ENCODE measurements at regions not wholly inside any gene's neighbourhood (a gene's known extent, or its start where the extent isn't known, plus 50 kb on each side); places are given as distances from the start of the nearest gene placed in this dataset.
A peak's percentile ranks its signal among the peaks of the same experiment; 100 is the strongest.
"Not testable (repeated sequence)": the region's sequence is repeated elsewhere in the genome, so short reads cannot be mapped to it uniquely, and the experiment has no call there.

DNA sequence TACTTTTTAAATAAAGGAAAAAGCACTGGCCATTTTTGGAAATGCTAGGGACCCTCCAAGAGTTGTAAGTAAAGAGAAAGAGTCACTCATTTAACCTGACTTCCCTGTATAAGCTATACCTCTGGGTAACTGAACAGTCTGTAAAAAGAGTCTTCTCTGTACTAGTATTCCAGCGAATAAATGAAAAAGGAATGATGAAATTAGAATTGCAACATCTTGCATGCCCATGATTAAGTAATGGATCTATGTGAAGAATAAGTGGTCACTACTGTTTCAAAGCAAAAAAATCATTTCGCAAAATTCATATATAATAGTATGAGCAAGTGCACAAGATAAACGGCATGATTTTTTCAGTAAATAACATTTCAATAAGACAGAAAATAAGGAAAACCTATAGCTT lies 116.8 kb downstream of the ZFAND4 start:
- Histone ChIP-seq H3K27me3 (ENCODE audit: control insufficient read depth in 4 of 4, insufficient read depth in 4 of 4, low read length in 3 of 4) (no peaks in the 10 kb centered on the region), H3K27ac (ENCODE audit: low read depth in 1 of 2, low read length in 2 of 2) (no peak overlapping the region), H3K9ac (ENCODE audit: low read depth in 1 of 2, low read length in 2 of 2) (no peak overlapping the region), H3K4me3 (ENCODE audit: low read depth in 1 of 3, low read length in 3 of 3) (no peak overlapping the region), H3K4me1 (ENCODE audit: control insufficient read depth in 4 of 4, insufficient read depth in 4 of 4, low read length in 3 of 4) (peaks cover 0 to 19% (median 8%) of the 10 kb centered on the region in 4 donors), H3K9me3 (ENCODE audit: control insufficient read depth in 4 of 4, low read length in 3 of 4) (no peaks in the 10 kb centered on the region), H3K36me3 (ENCODE audit: control insufficient read depth in 4 of 4, insufficient read depth in 3 of 4, low read depth in 1 of 4, low read length in 3 of 4) (no peaks in the 10 kb centered on the region)
- no peak for DNase-seq (ENCODE audit: low spot score)
- 70% methylated on average over 3 of the region's 3 CpGs for WGBS
- TF ChIP-seq, protein P1, sequence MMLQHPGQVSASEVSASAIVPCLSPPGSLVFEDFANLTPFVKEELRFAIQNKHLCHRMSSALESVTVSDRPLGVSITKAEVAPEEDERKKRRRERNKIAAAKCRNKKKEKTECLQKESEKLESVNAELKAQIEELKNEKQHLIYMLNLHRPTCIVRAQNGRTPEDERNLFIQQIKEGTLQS (IDR thresholded peaks at IDR 0.05) = peak; percentile 56
- TF ChIP-seq RAD21 (IDR thresholded peaks at IDR 0.05) (peak in 1 of 2 donors; percentile 18), HNF4A (conservative IDR thresholded peaks at IDR 0.05) (peak in 1 of 2 donors; percentile 8), NR2F2 (IDR thresholded peaks at IDR 0.05) (no peak)

DNA sequence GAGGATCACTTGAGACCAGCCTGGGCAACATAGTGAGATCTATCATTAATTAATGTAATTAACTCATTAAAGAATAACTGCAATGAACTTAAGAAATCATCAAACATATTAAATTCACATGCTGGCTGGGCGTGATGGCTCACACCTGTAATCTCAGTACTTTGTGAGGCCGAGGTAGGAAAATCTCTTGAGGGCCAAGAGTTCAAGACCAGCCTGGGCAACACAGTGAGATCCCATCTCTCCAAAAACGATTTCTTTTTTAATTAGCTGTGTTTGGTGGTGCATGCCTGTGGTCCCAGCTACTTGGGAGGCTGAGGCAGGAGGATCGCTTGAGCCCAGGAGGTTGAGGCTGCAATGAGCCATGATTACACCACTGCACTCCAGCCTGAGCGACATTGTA lies 117.2 kb downstream of the ZFAND4 start:
- not testable (repeated sequence) for H3K9ac ChIP-seq (ENCODE audit: low read depth in 1 of 2, low read length in 2 of 2); H3K36me3 ChIP-seq (ENCODE audit: control insufficient read depth in 4 of 4, insufficient read depth in 3 of 4, low read depth in 1 of 4, low read length in 3 of 4); H3K27ac ChIP-seq (ENCODE audit: low read depth in 1 of 2, low read length in 2 of 2); H3K9me3 ChIP-seq (ENCODE audit: control insufficient read depth in 4 of 4, low read length in 3 of 4); H3K27me3 ChIP-seq (ENCODE audit: control insufficient read depth in 4 of 4, insufficient read depth in 4 of 4, low read length in 3 of 4); H3K4me3 ChIP-seq (ENCODE audit: low read depth in 1 of 3, low read length in 3 of 3); DNase-seq (ENCODE audit: low spot score)
- H3K4me1 ChIP-seq (ENCODE audit: control insufficient read depth in 4 of 4, insufficient read depth in 4 of 4, low read length in 3 of 4) = peaks cover 0 to 19% (median 8%) of the 10 kb centered on the region in 4 donors
- 96% methylated on average over 5 of the region's 5 CpGs for WGBS

DNA sequence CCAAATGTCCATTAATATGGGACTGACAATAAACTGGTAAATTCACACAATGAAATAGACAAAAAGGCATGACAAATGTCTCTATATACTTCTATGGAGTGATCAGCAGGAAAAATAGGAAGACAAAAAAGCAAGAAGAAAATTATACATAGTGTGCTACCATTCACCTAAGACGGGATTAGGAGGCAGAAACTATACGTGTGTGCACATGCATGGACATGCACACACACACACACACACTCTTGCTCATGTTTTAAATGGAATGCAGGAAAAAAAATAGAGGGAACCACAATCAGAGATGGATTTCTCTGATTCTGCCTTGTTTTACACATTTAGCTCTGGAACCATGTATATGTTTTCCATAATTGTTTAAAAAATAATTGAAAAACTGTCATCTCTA lies 119.0 kb downstream of the ZFAND4 start:
- Histone ChIP-seq H3K4me3 (ENCODE audit: low read depth in 1 of 3, low read length in 3 of 3) (no peak overlapping the region), H3K9ac (ENCODE audit: low read depth in 1 of 2, low read length in 2 of 2) (no peak overlapping the region), H3K9me3 (ENCODE audit: control insufficient read depth in 4 of 4, low read length in 3 of 4) (no peaks in the 10 kb centered on the region), H3K36me3 (ENCODE audit: control insufficient read depth in 4 of 4, insufficient read depth in 3 of 4, low read depth in 1 of 4, low read length in 3 of 4) (peaks cover 0 to 5% (median 0%) of the 10 kb centered on the region in 4 donors), H3K27me3 (ENCODE audit: control insufficient read depth in 4 of 4, insufficient read depth in 4 of 4, low read length in 3 of 4) (no peaks in the 10 kb centered on the region), H3K4me1 (ENCODE audit: control insufficient read depth in 4 of 4, insufficient read depth in 4 of 4, low read length in 3 of 4) (peaks cover 0 to 16% (median 8%) of the 10 kb centered on the region in 4 donors), H3K27ac (ENCODE audit: low read depth in 1 of 2, low read length in 2 of 2) (no peak overlapping the region)
- TF ChIP-seq YY1 (IDR thresholded peaks at IDR 0.05) (no peak), FOXA2 (IDR thresholded peaks at IDR 0.05) (no peak), JUND (IDR thresholded peaks at IDR 0.05) (no peak), EGR1 (IDR thresholded peaks at IDR 0.05; ENCODE audit: low read depth in 2 of 2) (no peak), HNF4A (conservative IDR thresholded peaks at IDR 0.05) (no peak), RAD21 (IDR thresholded peaks at IDR 0.05) (no peak), SP1 (IDR thresholded peaks at IDR 0.05) (no peak), TAF1 (conservative IDR thresholded peaks at IDR 0.05) (no peak), HNF4G (IDR thresholded peaks at IDR 0.05) (no peak), RXRA (IDR thresholded peaks at IDR 0.05) (no peak), NR2F2 (IDR thresholded peaks at IDR 0.05) (no peak), FOXA1 (IDR thresholded peaks at IDR 0.05) (no peak)
- TF ChIP-seq, protein P2, sequence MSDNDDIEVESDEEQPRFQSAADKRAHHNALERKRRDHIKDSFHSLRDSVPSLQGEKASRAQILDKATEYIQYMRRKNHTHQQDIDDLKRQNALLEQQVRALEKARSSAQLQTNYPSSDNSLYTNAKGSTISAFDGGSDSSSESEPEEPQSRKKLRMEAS (IDR thresholded peaks at IDR 0.05) = no peak
- TF ChIP-seq, protein P3, sequence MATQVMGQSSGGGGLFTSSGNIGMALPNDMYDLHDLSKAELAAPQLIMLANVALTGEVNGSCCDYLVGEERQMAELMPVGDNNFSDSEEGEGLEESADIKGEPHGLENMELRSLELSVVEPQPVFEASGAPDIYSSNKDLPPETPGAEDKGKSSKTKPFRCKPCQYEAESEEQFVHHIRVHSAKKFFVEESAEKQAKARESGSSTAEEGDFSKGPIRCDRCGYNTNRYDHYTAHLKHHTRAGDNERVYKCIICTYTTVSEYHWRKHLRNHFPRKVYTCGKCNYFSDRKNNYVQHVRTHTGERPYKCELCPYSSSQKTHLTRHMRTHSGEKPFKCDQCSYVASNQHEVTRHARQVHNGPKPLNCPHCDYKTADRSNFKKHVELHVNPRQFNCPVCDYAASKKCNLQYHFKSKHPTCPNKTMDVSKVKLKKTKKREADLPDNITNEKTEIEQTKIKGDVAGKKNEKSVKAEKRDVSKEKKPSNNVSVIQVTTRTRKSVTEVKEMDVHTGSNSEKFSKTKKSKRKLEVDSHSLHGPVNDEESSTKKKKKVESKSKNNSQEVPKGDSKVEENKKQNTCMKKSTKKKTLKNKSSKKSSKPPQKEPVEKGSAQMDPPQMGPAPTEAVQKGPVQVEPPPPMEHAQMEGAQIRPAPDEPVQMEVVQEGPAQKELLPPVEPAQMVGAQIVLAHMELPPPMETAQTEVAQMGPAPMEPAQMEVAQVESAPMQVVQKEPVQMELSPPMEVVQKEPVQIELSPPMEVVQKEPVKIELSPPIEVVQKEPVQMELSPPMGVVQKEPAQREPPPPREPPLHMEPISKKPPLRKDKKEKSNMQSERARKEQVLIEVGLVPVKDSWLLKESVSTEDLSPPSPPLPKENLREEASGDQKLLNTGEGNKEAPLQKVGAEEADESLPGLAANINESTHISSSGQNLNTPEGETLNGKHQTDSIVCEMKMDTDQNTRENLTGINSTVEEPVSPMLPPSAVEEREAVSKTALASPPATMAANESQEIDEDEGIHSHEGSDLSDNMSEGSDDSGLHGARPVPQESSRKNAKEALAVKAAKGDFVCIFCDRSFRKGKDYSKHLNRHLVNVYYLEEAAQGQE (IDR thresholded peaks at IDR 0.05) = no peak
- TF ChIP-seq, protein P4, sequence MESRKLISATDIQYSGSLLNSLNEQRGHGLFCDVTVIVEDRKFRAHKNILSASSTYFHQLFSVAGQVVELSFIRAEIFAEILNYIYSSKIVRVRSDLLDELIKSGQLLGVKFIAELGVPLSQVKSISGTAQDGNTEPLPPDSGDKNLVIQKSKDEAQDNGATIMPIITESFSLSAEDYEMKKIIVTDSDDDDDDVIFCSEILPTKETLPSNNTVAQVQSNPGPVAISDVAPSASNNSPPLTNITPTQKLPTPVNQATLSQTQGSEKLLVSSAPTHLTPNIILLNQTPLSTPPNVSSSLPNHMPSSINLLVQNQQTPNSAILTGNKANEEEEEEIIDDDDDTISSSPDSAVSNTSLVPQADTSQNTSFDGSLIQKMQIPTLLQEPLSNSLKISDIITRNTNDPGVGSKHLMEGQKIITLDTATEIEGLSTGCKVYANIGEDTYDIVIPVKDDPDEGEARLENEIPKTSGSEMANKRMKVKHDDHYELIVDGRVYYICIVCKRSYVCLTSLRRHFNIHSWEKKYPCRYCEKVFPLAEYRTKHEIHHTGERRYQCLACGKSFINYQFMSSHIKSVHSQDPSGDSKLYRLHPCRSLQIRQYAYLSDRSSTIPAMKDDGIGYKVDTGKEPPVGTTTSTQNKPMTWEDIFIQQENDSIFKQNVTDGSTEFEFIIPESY (IDR thresholded peaks at IDR 0.05) = no peak
- TF ChIP-seq, protein P5, sequence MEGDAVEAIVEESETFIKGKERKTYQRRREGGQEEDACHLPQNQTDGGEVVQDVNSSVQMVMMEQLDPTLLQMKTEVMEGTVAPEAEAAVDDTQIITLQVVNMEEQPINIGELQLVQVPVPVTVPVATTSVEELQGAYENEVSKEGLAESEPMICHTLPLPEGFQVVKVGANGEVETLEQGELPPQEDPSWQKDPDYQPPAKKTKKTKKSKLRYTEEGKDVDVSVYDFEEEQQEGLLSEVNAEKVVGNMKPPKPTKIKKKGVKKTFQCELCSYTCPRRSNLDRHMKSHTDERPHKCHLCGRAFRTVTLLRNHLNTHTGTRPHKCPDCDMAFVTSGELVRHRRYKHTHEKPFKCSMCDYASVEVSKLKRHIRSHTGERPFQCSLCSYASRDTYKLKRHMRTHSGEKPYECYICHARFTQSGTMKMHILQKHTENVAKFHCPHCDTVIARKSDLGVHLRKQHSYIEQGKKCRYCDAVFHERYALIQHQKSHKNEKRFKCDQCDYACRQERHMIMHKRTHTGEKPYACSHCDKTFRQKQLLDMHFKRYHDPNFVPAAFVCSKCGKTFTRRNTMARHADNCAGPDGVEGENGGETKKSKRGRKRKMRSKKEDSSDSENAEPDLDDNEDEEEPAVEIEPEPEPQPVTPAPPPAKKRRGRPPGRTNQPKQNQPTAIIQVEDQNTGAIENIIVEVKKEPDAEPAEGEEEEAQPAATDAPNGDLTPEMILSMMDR (IDR thresholded peaks at IDR 0.05; ENCODE audit: low read depth, low read length, missing input control) = no peak
- 94% methylated on average over 2 of the region's 2 CpGs for WGBS
- no peak for DNase-seq (ENCODE audit: low spot score)

Measured in liver (tissue), 8 donors.